NCI-H2227 (cell line): ENCODE measurements at regions not wholly inside any gene's neighbourhood (a gene's known extent, or its start where the extent isn't known, plus 50 kb on each side); places are given as distances from the start of the nearest gene placed in this dataset.

Experiments used
- DNase-seq: peaks from one replicate; lab custom pipeline; 2025; ENCODE audit not compliant: unreplicated experiment; lab: John Stamatoyannopoulos, UW

DNA sequence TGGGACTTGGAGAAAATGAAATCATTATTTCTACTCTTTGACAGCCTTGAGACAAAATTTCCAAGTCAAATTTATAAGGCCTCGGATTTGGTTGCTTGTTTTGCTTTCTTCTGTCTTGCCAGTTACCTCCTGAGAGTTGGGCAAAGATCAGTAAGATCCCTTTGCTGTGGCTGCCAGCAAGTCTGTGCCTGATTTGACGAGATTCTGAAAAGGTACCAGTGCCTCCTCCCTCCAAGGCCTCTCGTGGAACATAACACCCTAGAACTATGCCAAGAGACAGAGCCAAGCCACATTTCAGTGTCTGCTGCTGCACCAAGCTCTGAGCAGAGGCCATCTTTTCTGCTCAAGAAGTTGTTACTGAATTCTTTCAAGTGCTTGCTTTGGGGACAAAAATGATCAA, 61.0 kb downstream of the GTPBP8 start:
- no peak for DNase-seq

DNA sequence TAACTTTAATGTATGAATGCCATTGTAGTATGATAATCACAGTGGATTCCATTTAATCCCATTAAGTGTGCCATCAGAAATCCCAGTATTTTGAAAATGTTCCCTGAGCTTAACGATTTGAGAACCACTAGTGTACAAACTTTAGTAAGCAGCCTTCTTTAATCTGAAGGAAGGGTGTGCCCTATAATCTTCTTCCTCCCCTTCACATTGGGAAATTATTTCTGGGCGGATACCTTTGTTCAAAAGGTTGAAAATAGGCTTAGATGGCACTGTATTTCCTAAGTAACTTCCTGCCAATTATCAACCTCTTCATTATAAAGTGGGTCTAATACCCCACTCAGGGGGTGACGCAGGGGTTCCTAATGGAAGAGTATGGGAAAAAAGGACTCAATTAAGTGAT, 62.4 kb downstream of the GTPBP8 start:
- DNase-seq: no peak

DNA sequence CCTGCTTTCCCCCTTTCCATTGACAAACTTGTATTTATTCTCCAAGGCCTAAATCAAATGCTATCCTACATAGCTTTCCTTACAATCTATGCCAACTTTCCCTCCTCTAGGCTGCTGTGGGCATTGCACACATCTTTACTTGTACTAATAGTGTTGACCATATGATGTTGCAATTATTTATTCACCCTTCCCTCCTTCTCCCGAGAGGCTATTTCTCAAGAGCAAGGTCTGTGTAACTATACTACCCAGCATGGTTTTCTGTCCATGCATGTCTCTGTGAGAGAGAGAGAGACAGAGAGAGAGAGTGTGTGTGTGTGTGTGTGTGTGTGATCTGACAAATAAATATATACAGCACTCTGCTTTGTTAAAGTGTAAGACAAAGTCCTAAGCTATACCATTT, 63.8 kb downstream of the GTPBP8 start:
- DNase-seq: no peak

DNA sequence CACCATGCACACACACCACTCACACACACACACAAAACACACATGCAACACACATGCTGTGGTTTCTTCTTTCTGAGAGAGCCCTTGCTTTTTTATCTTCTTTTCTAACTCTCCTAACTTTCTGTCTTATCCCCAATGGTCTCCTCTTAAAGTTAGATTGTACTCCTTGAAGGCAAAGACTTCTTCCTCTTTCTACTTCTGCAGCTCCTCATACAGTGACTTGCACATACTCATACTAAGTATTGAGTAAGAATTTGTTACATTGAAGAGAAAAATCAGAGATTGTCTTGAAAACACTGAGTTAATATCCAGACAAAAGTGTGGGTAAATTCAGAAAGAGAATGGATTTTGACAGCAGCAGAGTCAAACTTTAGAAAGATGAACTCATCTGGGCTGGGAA, 64.4 kb downstream of the GTPBP8 start:
- no peak for DNase-seq

DNA sequence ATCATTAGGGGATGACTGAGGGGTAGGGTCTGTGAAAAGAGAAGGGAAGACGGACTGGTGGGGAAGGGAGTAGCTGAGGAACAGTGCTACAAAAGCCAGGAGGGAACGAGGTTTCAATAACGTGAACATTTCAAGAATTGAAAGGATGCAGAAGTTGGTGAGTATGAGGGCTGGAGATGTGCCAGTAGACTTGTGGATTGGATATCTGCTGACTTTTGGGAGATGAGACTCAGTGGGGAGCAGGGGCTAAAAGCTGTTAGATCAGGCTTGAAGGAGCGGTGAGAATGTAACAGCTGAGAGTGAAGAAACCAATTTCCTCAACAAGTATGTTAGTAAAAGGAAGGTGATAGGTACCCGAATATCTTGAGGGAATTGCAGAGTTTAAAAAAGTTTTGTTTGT, 65.2 kb downstream of the GTPBP8 start:
- no peak for DNase-seq

DNA sequence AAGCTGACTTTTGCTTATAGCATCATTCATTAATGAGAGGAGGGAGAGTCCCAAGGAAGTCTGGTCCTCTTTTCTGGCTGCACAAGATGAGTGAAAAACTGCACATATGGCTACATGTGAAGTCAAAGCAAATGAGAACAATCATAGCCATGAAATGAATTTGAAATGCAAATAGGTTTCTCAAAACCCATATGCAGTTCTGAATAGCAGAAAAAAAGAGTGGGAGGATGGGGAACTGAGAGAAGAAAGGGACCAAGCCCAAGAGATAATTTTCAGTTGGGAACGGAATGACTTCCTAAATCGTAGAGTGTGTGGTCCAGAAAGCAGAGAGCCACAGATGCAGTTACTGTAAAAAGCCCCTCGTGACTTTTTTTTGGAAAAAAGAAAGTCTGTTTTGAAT, 66.3 kb downstream of the GTPBP8 start:
- no peak for DNase-seq

DNA sequence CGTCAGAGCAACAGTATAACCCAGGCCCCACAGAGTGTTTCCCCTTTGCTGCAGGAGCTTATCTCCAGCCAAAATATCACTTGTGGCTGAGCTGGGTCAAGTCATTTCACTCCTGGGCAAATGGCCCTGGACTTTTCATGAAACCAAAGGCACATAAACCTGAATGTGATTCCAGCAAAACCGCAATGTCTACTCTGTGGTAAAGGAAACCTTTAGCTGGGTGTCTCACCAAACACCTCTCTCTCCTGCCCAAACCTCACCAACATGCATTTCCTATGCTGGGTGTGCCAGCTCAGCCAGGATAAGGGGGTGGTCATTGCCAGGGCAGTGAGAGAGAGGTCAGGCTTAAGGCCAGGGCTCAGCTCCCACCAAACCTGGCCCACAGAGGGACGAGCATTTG, 67.4 kb downstream of the GTPBP8 start:
- no peak for DNase-seq

DNA sequence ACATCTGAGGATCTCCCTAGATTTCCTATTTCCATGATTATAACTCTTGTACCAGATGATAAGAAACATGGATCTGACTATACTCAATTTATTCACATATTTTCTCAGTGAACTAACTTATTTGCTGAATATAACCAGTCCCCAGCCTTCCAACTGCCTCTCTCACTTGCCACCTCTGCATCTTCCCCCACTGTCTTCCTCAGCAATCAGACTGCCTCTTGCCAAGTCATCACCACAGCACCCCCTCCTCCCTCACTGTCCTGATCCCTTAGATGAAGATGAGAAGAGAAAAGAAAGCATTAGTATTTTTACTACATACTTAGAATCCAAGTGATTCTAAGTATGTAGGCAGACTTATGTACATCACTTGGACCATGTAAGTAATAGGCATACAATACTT, 71.9 kb downstream of the GTPBP8 start:
- no peak for DNase-seq

DNA sequence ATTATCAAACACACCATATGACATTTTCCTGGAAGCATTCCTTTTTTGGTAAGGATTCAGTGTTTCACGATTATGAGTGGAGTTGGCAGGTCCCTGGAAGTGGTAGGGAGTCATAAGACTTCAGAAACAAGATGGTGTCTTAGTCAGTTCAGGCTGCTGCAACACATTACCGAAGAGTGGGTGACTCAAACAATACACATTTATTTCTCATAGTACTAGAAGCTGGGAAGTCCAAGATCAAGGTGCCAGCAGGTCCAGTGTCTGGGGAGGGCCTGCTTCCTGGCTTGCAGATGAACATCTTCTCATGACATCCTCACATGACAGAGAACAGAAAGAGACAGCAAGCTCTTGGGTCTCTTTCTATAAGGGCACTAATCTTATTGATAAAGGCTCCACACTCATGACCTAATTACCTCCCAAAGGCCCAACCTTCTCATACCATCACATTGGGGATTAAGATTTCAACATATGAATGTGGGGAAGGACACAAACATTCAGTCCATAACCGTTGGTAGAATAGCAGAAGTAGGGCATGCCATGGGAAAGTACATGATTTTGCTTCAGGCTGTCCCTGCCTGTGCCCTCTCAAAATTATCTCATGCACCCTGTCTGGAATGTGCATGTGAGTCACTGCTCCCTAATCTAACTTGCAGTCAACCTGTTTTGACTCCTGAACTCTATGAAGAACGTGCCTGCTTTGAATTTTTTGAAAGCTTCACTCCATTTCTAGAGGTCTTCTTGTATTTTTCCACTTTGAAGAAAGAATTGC, 72.5 kb downstream of the GTPBP8 start:
- DNase-seq: no peak

DNA sequence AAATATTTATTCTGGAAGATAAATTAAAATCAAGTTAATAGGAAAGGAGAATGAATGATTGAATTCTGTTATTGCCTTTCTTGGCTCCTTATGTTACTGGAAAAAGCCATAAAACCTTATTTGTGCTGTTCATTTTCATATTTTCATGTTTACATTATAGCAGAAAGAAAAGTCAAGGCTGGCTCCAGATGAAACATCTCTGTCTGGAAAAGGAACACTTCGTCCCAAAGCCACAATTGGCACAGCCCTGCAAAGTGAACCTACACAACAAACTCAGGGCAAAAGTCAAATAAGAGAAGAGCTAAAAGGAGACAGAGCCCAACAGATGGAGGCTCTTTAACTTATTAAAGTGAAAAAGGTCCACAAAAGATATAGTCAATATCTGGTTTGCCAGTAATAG, 73.4 kb downstream of the GTPBP8 start:
- DNase-seq: no peak

DNA sequence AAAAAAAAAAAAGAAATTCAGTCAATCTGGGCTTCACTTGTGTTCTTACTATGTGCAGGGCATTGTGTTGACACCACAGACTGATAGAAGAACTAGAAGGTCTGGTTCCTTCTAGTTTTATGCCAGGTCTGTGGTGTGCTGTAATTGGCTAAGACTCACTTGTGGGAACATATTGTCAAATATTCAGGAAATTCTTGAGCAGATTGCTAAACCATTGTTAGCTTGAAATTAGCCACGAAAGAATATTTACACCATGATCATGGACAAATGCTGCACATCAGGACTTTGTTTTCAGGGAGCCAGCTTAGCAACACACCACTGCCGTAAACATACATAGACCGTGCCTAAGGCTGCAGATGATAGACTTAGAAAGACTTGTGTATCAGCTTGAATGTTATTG, 74.6 kb downstream of the GTPBP8 start:
- DNase-seq: no peak

DNA sequence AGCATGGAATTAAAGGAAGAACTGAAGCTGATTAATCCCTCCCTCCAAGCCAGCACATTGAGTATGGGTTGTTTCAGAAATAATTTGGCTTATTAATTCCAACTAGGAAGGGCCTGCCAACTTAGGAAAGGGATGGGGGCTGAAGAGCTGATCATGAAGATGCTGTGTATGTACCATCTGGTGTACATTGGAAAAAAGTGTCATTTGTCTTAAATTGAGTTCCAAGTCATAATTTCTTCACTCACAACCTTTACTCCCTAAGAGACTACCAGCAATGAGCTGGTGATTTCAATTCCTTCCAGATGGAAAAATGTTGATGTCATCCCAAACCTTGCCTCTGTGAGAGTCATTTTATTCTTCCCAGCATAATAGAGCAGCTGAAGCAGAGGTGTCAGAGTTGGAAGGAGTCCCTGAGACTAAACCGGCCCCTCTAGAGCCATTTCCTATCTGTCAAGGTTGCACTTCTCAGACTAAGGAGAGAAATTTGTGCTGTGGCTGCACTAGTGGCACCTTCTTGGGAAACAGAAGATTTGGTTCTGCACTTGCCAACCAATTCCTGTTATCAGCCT, 79.4 kb downstream of the GTPBP8 start:
- no peak for DNase-seq

DNA sequence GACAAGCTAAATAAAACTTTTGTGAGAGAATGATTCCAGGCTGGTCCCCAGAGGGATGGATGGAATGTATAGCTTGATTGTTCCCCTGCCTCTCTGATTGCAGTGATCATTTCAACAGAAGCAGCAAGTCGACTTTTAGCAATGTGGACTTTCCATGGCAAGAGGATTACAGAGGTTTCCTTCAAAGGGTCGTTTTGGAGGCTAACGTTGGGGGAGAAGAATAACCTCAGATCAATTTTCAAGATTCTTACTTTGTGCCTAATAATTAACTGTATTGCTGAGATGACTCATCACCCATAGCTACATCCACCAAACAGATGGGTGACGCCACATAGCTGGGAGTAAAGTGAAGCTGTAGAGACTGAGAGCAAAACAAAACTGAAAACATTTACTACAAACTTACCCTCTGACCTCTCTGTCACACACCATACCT, 79.9 kb downstream of the GTPBP8 start:
- DNase-seq: no peak

DNA sequence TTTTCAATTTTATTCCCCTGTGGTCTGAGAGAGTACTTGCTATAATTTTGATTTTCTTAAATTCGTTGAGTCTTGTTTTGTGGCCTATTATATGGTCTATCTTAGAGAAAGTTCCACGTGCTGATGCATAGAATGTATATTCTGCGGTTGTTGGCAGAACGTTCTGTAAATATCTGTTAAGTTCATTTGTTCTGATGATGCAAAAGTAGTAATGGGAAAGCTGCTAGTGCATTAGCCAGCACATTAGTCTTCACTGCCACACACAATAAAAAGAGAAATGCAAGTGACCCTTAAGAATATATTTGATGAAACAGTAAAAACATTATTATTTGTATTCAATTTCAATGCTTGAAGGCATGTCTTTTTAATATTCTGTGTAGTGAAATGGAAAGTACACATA, 84.8 kb downstream of the GTPBP8 start:
- no peak for DNase-seq

DNA sequence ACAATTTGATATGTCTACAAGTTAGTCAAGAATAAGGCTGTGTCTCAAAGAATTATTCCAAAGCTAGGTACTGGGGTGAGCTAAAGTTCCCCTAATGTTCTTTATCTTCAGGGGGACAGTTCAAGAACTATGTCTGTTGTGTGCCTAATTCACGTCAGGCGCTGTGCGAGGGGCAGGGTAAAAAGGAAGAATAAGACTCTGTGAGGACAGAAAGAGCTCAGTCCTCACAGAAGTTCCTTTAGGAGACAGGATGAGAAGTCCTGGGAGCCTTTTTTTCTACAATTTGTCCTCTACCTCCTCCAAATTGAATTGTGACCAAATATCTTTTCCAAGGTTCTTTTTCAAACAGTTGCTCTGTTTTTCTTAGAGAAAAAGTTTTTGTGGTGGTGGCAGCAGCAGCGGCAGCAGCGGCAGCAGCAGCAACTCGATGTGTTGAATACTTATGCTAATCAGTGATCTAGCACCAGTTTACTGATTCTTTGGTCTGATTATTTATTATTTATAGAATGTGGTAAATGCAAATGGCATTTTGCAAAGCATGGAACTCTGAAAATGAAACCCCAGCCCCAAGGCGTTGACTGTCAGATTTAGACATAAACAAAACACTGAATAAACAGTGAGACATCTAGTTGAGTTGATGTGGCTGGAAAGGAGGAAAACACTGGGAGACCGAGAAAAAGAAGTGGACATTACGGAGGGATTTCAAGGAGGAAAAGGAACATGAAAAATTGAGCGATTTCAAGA, 88.6 kb downstream of the GTPBP8 start:
- DNase-seq: no peak

DNA sequence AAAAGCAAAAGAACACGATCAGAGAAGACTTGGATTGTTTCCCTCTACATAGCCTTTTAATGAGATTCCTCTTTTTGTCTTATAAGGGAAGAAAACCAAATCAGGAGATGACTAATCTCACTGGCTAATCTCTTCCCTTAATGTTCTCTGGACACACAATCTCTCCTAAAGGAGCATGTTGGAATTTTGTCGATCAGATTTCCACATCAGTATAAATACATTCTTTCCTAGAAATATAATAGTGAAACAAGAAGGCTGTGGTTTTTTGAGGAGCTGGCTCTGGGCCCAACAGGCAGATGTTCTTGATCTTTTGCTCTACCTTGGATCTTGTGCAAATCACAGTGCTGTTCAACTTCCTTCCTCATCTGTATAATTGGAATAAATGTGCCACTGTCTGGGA, 94.0 kb downstream of the GTPBP8 start:
- DNase-seq: no peak

DNA sequence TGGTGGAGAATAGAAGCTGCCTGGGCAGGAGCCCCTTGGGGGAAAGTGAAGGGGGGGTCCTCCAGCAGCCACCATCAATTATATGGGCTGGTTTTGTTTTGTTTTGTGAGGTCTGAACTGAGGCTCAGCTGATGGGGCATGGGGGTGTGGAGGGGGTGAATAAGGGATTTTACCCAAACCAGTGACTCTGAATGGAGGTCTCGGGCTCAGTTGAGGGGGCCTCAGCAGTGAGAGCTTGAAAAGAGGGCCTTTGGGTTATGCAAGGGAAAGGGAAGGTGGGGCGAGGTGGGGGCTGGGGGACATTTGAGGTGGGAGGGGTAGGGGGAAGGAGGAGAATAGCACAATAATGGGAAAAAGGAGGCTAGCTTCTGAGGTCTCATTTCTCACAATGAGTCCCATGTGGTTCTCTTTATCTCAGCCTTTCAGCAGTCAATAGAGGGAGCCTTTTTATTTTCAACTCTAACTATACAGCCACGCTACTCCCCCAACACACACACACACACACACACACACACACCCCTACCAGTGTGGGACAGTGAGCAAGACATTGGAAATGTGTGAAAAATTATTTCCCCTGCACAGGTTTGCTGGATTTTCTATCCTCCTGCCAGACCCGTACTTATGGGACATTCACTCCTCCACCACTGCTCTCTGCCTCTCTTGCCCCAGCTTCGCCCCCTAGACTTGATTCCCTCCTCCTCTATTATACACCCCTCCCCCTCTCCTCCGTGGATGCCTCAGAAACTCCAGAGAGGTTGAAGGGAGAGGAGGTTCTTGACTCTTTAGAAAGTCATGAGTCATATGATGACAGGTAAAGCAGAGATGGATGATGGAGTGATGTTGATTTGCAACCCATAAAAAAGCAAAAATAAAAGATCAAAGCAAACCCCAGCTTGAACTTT, 96.0 kb downstream of the GTPBP8 start:
- DNase-seq: peak; percentile 24

DNA sequence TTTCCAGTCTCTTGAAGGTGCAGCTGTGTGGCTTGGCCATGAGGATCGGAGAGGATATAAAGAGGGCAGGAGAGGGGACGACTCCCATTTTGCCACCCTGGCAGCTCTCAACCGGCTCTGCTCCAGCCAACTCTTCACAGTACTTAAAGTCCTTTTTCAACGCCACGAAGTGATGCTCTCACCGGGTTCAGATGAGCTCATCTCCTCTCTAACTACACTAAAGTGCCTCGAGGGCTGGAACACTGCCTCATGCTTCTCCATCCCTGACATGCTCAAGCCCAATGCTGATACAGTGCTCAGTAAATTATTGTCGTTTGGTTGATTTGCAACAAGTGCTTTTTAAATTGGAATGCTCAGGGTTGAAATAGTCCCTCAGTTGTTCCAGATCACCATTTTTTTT, 97.8 kb downstream of the GTPBP8 start:
- no peak for DNase-seq

DNA sequence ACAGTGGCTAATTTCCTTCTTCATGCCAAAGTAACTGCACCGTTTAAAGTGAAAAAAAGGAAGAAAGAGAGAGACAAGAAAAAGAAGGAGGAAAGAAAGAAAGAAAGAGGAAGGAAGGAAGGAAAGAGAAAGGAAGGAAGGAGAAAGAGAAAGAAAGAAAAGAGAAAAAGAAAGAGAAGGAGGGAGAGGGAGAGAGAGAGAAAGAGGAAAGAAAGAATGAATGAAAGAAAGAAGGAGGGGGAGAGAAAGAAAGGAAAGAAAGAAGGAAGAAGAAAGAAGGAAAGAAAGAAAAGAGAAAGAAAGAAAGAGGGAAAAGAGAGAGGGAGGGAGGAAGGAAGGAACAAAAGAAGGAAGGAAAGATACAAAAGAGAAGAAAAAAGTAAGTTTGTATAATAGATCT, 100.6 kb downstream of the GTPBP8 start:
- DNase-seq: no peak

DNA sequence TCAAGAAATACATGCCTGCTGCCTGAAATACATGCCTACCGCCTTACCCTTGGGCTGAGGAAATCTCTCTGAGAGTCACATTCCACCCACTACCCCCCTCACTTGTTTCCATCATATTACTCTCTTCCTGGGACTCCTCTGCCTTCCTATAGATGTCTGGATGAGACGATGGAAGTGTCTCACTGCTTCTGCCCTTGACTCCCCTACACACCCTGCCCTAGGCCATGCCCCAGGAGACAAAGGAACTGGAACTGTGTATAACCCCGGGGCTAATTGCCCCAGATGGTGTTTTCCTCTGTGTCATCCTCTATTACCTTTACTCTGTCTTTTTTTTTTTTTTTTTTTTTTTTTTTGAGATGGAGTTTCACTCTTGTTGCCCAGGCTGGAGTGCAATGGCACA, 102.0 kb downstream of the GTPBP8 start:
- DNase-seq: no peak
